HEK293 (cell line): ENCODE measurements at regions not wholly inside any gene's neighbourhood (a gene's known extent, or its start where the extent isn't known, plus 50 kb on each side); places are given as distances from the start of the nearest gene placed in this dataset.

Experiments used
- CTCF ChIA-PET: fragments of 350-600 bp; formaldehyde crosslinking; extraction: SDS; loops from one replicate; lab custom pipeline; 2021; ENCODE audit warnings: antibody characterized with exemption; lab: Yijun Ruan, JAX
- POLR2A ChIA-PET: fragments of 300-600 bp; formaldehyde crosslinking; extraction: SDS; loops from one replicate; lab custom pipeline; 2020; ENCODE audit warnings: antibody characterized with exemption, inconsistent platforms; lab: Yijun Ruan, JAX
- H3K27ac ChIP-seq: fragments of 200-500 bp; sonication (Bioruptor generic); 2 replicates; pipeline ENCODE4 v1.5.1; 2014; ENCODE audit warnings: low read depth, low read length, control low read depth, inconsistent platforms; ENCODE audit errors: extremely low read depth
- H3K36me3 ChIP-seq, 2 experiments: fragments of 200-500 bp in 1 of 2; sonication (Bioruptor generic) in 1 of 2; 1 replicate in 1 of 2; 2 replicates in 1 of 2; pipeline ENCODE4 v1.5.1; 2014 to 2017; ENCODE audit warnings: inconsistent platforms in 2 of 2, low read length in 2 of 2; ENCODE audit not compliant: control insufficient read depth in 2 of 2, insufficient read depth in 1 of 2
- H3K4me1 ChIP-seq: fragments of 200-500 bp; sonication (Bioruptor generic); 2 replicates; pipeline ENCODE4 v1.5.1; 2014; ENCODE audit warnings: mild to moderate bottlenecking, low read length, inconsistent platforms; ENCODE audit not compliant: control insufficient read depth, insufficient read depth
- H3K4me3 ChIP-seq: 2 replicates; pipeline ENCODE4 v1.5.1; 2011; ENCODE audit warnings: low read depth, mild to moderate bottlenecking, control low read depth, low read length, moderate library complexity
- H3K9me3 ChIP-seq: fragments of 200-500 bp; sonication (Bioruptor generic); 2 replicates; pipeline ENCODE4 v1.5.1; 2014; ENCODE audit warnings: low read depth, low read length, inconsistent platforms; ENCODE audit not compliant: control insufficient read depth, insufficient read depth
- EGR2 ChIP-seq: fragments of 450-650 bp; formaldehyde crosslinking; IDR thresholded peaks from 2 replicates; pipeline ENCODE4 v1.5.1; 2016; ENCODE audit warnings: low read depth, missing biosample characterization, missing genetic modification characterization
- IKZF3 ChIP-seq: fragments of 450-650 bp; IDR thresholded peaks from 2 replicates; pipeline ENCODE4 v1.5.0; 2018; ENCODE audit warnings: missing biosample characterization, mild to moderate bottlenecking, missing genetic modification characterization, moderate library complexity
- KLF16 ChIP-seq: fragments of 450-650 bp; formaldehyde crosslinking; IDR thresholded peaks from 2 replicates; pipeline ENCODE4 v1.5.1; 2017; ENCODE audit warnings: missing biosample characterization, missing genetic modification characterization
- KLF8 ChIP-seq: fragments of 450-650 bp; formaldehyde crosslinking; IDR thresholded peaks from 2 replicates; pipeline ENCODE4 v1.5.1; 2016; ENCODE audit warnings: missing biosample characterization, missing genetic modification characterization
- REST ChIP-seq: fragments of 450-650 bp; formaldehyde crosslinking; IDR thresholded peaks from 2 replicates; pipeline ENCODE4 v1.5.1; 2016; ENCODE audit warnings: missing biosample characterization, missing genetic modification characterization
- SP7 ChIP-seq: fragments of 450-650 bp; formaldehyde crosslinking; IDR thresholded peaks from 2 replicates; pipeline ENCODE4 v1.5.1; 2016; ENCODE audit warnings: missing biosample characterization, missing genetic modification characterization
- ZNF10 ChIP-seq: fragments of 450-650 bp; formaldehyde crosslinking; IDR thresholded peaks from 2 replicates; pipeline ENCODE4 v1.5.1; 2017; ENCODE audit warnings: missing biosample characterization, missing genetic modification characterization
- ZNF121 ChIP-seq: fragments of 450-650 bp; formaldehyde crosslinking; IDR thresholded peaks from 2 replicates; pipeline ENCODE4 v1.5.1; 2016; ENCODE audit warnings: missing biosample characterization, missing genetic modification characterization
- ZNF138 ChIP-seq: fragments of 450-650 bp; formaldehyde crosslinking; IDR thresholded peaks from 2 replicates; pipeline ENCODE4 v1.5.1; 2016; ENCODE audit warnings: missing biosample characterization, missing genetic modification characterization, borderline replicate concordance
- ZNF148 ChIP-seq: fragments of 450-650 bp; formaldehyde crosslinking; IDR thresholded peaks from 2 replicates; pipeline ENCODE4 v1.5.0; 2017; ENCODE audit warnings: missing biosample characterization, missing genetic modification characterization, borderline replicate concordance
- ZNF398 ChIP-seq: fragments of 450-650 bp; formaldehyde crosslinking; IDR thresholded peaks from 2 replicates; pipeline ENCODE4 v1.5.1; 2017; ENCODE audit warnings: missing biosample characterization, missing genetic modification characterization
- ZNF488 ChIP-seq: fragments of 450-650 bp; formaldehyde crosslinking; IDR thresholded peaks from 2 replicates; pipeline ENCODE4 v1.5.1; 2016; ENCODE audit warnings: missing biosample characterization, missing genetic modification characterization
- ZNF521 ChIP-seq: fragments of 450-650 bp; formaldehyde crosslinking; IDR thresholded peaks from 2 replicates; pipeline ENCODE4 v1.5.1; 2017; ENCODE audit warnings: missing biosample characterization, mild to moderate bottlenecking, missing genetic modification characterization
- ZNF624 ChIP-seq: fragments of 450-650 bp; formaldehyde crosslinking; IDR thresholded peaks from 2 replicates; pipeline ENCODE4 v1.5.1; 2017; ENCODE audit warnings: missing biosample characterization, missing genetic modification characterization
- ZNF704 ChIP-seq: fragments of 450-650 bp; formaldehyde crosslinking; IDR thresholded peaks from 2 replicates; pipeline ENCODE4 v1.5.1; 2016; ENCODE audit warnings: missing biosample characterization, missing genetic modification characterization

- Histone ChIP-seq H3K9me3 (no peaks in the 10 kb centered on the region), H3K4me1 (no peaks in the 10 kb centered on the region), H3K36me3 (no peaks in the 10 kb centered on the region), H3K27ac (no peak overlapping the region), H3K4me3 (no peak overlapping the region)
- CTCF ChIA-PET: interaction anchor here (0.6 kb wide), 1 partner anchor 1722 kb away, joined by 3 read pairs; no protein-coding TSS in a partner anchor
- no peak for TF ChIP-seq ZNF624 (tag by site-specific recombination)
- TF ChIP-seq IKZF3 (tag by site-specific recombination): no peak
- no peak for TF ChIP-seq ZNF121 (tag by site-specific recombination)
- no peak for TF ChIP-seq EGR2 (tag by site-specific recombination)
- no peak for TF ChIP-seq REST (tag by site-specific recombination)
- POLR2A ChIA-PET: no interaction called here
Observed at GRCh38 chr9:80883426-80883825, 805.9 kb downstream of the TLE1 start.

- no peaks in the 10 kb centered on the region for H3K4me1 ChIP-seq
- ChIA-PET CTCF (interaction anchor here (0.7 kb wide), 1 partner anchor 805 kb away, joined by 3 read pairs; no protein-coding TSS in a partner anchor), POLR2A (no interaction called here)
- no peak overlapping the region for H3K27ac ChIP-seq
- no peaks in the 10 kb centered on the region for H3K36me3 ChIP-seq
- no peak for TF ChIP-seq ZNF488 (tag by site-specific recombination)
- no peak for TF ChIP-seq ZNF148 (tag by site-specific recombination)
- no peak for TF ChIP-seq ZNF10 (tag by site-specific recombination)
- TF ChIP-seq ZNF398: no peak
- TF ChIP-seq SP7 (tag by site-specific recombination): no peak
- TF ChIP-seq ZNF704 (tag by site-specific recombination): no peak
- TF ChIP-seq ZNF521 (tag by site-specific recombination): no peak
- TF ChIP-seq KLF8: no peak
- TF ChIP-seq KLF16 (tag by site-specific recombination): no peak
- TF ChIP-seq ZNF138 (tag by site-specific recombination): no peak
- no peak overlapping the region for H3K4me3 ChIP-seq
- no peaks in the 10 kb centered on the region for H3K9me3 ChIP-seq
Observed at GRCh38 chr9:80881940-80882339, 807.4 kb downstream of the TLE1 start.
